ENCODE measurements at regions not wholly inside any gene's neighbourhood (a gene's known extent, or its start where the extent isn't known, plus 50 kb on each side); places are given as distances from the start of the nearest gene placed in this dataset.

GRCh38 chrX:39144956-39145355 is 343.7 kb downstream of the MID1IP1 start:
- peak; percentile 14 for DNase-seq (ENCODE audit: low spot score)

GRCh38 chrX:39145859-39146258 is 344.6 kb downstream of the MID1IP1 start:
- no peak for DNase-seq (ENCODE audit: low spot score)

GRCh38 chrX:39149761-39150160 is 348.5 kb downstream of the MID1IP1 start:
- peak; percentile 14 for DNase-seq (ENCODE audit: low spot score)

- no peak for DNase-seq (ENCODE audit: low spot score)
Observed at GRCh38 chrX:39150220-39150619, 349.0 kb downstream of the MID1IP1 start.

- no peak for DNase-seq (ENCODE audit: low spot score)
Observed at GRCh38 chrX:39150621-39151020, 349.4 kb downstream of the MID1IP1 start.

GRCh38 chrX:39152106-39152649 is 350.9 kb downstream of the MID1IP1 start:
- peak; percentile 34 for DNase-seq (ENCODE audit: low spot score)

GRCh38 chrX:39156051-39156450 is 354.8 kb downstream of the MID1IP1 start:
- DNase-seq (ENCODE audit: low spot score), result no peak

- no peak for DNase-seq (ENCODE audit: low spot score)
Observed at GRCh38 chrX:39157006-39157405, 355.7 kb downstream of the MID1IP1 start.

GRCh38 chrX:39157796-39158195 is 356.5 kb downstream of the MID1IP1 start:
- no peak for DNase-seq (ENCODE audit: low spot score)

- no peak for DNase-seq (ENCODE audit: low spot score)
Observed at GRCh38 chrX:39158801-39159657, 357.8 kb downstream of the MID1IP1 start.

- DNase-seq (ENCODE audit: low spot score), result no peak
Observed at GRCh38 chrX:39159921-39160507, 358.8 kb downstream of the MID1IP1 start.

GRCh38 chrX:39161611-39162255 is 360.5 kb downstream of the MID1IP1 start:
- DNase-seq (ENCODE audit: low spot score), result no peak

- DNase-seq (ENCODE audit: low spot score), result no peak
Observed at GRCh38 chrX:39162322-39162735, 361.1 kb downstream of the MID1IP1 start.

- DNase-seq (ENCODE audit: low spot score), result no peak
Observed at GRCh38 chrX:39163581-39164126, 362.4 kb downstream of the MID1IP1 start.

- DNase-seq (ENCODE audit: low spot score), result no peak
Observed at GRCh38 chrX:39164212-39164611, 363.0 kb downstream of the MID1IP1 start.

- DNase-seq (ENCODE audit: low spot score), result no peak
Observed at GRCh38 chrX:39165185-39165584, 363.9 kb downstream of the MID1IP1 start.

- DNase-seq (ENCODE audit: low spot score), result no peak
Observed at GRCh38 chrX:39165773-39166172, 364.5 kb downstream of the MID1IP1 start.

- DNase-seq (ENCODE audit: low spot score), result no peak
Observed at GRCh38 chrX:39167791-39168190, 366.5 kb downstream of the MID1IP1 start.

GRCh38 chrX:39168609-39169008 is 367.4 kb downstream of the MID1IP1 start:
- DNase-seq (ENCODE audit: low spot score), result no peak

GRCh38 chrX:39169976-39170375 is 368.7 kb downstream of the MID1IP1 start:
- no peak for DNase-seq (ENCODE audit: low spot score)

- no peak for DNase-seq (ENCODE audit: low spot score)
Observed at GRCh38 chrX:39170464-39170863, 369.2 kb downstream of the MID1IP1 start.

GRCh38 chrX:39171686-39172085 is 370.4 kb downstream of the MID1IP1 start:
- no peak for DNase-seq (ENCODE audit: low spot score)
